H7 (cell line): ENCODE measurements at regions not wholly inside any gene's neighbourhood (a gene's known extent, or its start where the extent isn't known, plus 50 kb on each side); places are given as distances from the start of the nearest gene placed in this dataset.

ENCODE experiments used
- DNase-seq: peaks from one replicate; pipeline ENCODE4 v3.0.0; 2012
- H3K27me3 ChIP-seq: 2 replicates; pipeline ENCODE4 v1.6.0; 2011; ENCODE audit warnings: mild to moderate bottlenecking, low read length; ENCODE audit not compliant: control insufficient read depth, insufficient read depth
- H3K36me3 ChIP-seq: replicated peaks from 2 replicates; pipeline ENCODE4 v1.5.1; 2011; ENCODE audit warnings: low read length; ENCODE audit not compliant: control insufficient read depth, insufficient read depth
- H3K4me3 ChIP-seq: 2 replicates; pipeline ENCODE4 v1.5.1; 2011; ENCODE audit warnings: low read depth, mild to moderate bottlenecking, control low read depth, low read length, moderate library complexity; ENCODE audit not compliant: insufficient read depth

DNA sequence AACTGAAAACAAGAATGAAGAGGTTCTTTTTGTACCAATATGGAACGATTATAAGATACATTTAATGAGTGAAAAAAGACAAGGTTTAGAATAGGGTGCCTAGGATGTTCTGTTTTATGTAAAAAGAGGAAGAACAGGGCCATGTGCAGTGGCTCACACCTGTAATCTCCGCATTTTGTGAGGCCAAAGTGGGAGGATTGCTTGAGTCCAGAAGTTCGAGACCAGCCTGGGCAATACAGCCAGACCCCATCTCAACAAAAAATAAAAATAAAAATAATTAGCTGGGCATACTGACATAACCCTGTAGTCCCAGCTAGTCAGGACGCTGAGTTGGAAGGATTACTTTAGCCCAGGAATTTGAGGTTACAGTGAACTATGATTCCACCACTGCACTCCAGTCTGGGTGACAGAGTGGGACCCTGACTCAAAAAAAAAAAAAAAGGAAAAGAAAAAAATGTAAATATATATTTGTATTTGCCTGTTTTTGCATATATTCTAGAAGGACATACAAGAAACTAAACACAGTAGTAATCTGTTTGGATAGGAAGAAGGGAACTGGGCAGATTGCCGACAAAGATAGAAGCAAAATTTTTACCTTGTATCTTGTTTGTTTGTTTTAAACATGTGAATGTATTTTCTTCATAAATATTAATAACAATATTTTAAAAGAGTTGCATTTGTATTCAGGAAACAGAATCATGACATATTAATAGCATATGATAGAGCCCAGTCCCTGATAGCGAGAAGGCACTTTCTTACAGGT is 174.3 kb downstream of the SOX2 start:
- H3K27me3 ChIP-seq = no peaks in the 10 kb centered on the region
- H3K36me3 ChIP-seq = no peaks in the 10 kb centered on the region
- no peak overlapping the region for H3K4me3 ChIP-seq
- no peak for DNase-seq

DNA sequence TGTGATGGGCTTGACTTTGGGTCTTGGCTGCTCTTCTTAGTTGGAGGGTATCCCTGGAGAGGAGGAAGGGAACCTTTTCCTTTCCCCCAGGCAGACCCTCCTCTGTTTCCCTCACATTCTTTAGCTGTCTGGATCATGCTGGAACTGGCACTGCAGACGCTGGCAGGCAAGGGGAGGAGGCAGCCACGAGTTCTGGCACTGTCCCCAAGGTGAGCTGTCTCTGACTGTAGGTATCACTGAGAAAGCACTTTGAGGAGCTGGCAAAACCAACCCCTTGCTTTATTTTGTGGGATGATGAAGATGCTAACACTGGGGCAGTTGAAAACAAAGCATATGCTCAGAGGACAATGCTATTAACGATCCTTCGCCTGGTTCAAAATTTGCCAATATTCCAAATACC is 175.0 kb downstream of the SOX2 start:
- Histone ChIP-seq H3K36me3 (no peaks in the 10 kb centered on the region), H3K4me3 (no peak overlapping the region), H3K27me3 (no peaks in the 10 kb centered on the region)
- no peak for DNase-seq

- Histone ChIP-seq H3K36me3 (no peaks in the 10 kb centered on the region), H3K4me3 (no peak overlapping the region), H3K27me3 (no peaks in the 10 kb centered on the region)
- DNase-seq = no peak
Observed at GRCh38 chr3:181887685-181888084, 176.0 kb downstream of the SOX2 start.

GRCh38 chr3:181888234-181888633 is 176.5 kb downstream of the SOX2 start:
- no peak for DNase-seq
- H3K4me3 ChIP-seq = no peak overlapping the region

GRCh38 chr3:181892848-181893247 is 181.1 kb downstream of the SOX2 start:
- H3K4me3 ChIP-seq = no peak overlapping the region
- DNase-seq = peak; percentile 39

More at GRCh38 chr3:181888234-181888633, 176.5 kb downstream of the SOX2 start:
- H3K27me3 ChIP-seq = no peaks in the 10 kb centered on the region
- no peaks in the 10 kb centered on the region for H3K36me3 ChIP-seq

DNA sequence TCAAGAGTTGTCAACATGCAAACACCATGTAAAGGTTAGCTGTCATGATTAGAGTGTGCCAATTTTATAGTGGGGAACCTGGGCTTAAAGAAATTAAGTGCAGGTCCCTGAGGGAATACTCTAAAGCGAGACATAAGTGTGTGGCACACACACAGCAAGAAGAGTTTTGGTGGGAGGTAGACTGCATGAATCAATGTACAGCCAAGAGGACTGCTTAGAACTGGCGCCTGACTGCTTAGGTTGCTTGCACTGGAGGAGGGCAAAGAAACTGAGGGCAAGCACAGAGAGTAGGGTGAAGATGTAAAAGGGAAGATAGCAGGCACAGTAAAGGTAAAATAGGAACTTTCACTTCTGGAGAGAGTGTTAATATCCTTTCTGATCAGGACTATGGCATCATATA is 184.9 kb downstream of the SOX2 start:
- Histone ChIP-seq H3K27me3 (no peaks in the 10 kb centered on the region), H3K36me3 (no peaks in the 10 kb centered on the region), H3K4me3 (no peak overlapping the region)
- no peak for DNase-seq

More at GRCh38 chr3:181892848-181893247, 181.1 kb downstream of the SOX2 start:
- Histone ChIP-seq H3K27me3 (no peaks in the 10 kb centered on the region), H3K36me3 (no peaks in the 10 kb centered on the region)

DNA sequence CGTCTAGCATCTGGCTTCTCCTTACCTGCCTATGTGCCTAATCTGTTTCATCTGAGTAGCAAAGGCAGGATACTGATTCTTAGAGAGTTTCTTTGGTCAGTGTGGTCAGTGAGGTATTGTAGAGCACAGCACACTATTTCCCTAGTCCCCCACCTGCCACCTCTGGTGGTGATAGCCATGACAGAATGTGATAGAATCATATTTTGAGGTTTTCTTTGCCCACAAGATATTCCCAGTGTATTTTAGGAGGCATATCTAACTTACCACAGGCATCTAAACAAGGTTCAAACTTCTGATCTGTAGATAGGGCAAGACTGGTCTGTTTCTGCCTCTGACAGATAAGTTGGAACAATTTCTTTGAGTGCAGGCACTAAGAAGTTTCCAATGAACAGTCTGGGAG is 188.0 kb downstream of the SOX2 start:
- Histone ChIP-seq H3K36me3 (no peaks in the 10 kb centered on the region), H3K27me3 (no peaks in the 10 kb centered on the region), H3K4me3 (no peak overlapping the region)
- DNase-seq = no peak

- Histone ChIP-seq H3K27me3 (no peaks in the 10 kb centered on the region), H3K36me3 (no peaks in the 10 kb centered on the region), H3K4me3 (no peak overlapping the region)
- DNase-seq = no peak
Observed at GRCh38 chr3:181901626-181902025, 189.9 kb downstream of the SOX2 start.

GRCh38 chr3:181906338-181906737 is 194.6 kb downstream of the SOX2 start:
- Histone ChIP-seq H3K4me3 (no peak overlapping the region), H3K27me3 (no peaks in the 10 kb centered on the region), H3K36me3 (no peaks in the 10 kb centered on the region)
- no peak for DNase-seq

DNA sequence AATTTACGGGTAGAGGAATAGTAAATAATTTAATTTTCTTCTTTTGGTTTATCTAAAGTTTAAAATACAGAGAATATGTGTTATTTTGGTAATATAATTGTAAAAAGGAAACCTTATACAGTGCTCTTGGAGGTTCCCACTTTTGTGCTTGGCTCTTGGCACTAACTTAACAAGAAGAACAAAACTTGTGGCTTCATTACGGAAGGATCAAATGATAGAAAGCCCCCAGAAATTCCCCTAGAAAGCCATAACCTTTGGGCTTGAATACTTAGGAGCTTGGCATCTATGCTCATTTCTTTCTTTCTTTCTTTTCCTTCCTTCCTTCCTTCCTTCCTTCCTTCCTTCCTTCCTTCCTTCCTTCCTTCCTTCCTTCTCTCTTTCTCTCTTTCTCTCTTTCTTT is 197.5 kb downstream of the SOX2 start:
- no peak for DNase-seq
- no peaks in the 10 kb centered on the region for H3K27me3 ChIP-seq
- no peaks in the 10 kb centered on the region for H3K36me3 ChIP-seq
- no peak overlapping the region for H3K4me3 ChIP-seq

DNA sequence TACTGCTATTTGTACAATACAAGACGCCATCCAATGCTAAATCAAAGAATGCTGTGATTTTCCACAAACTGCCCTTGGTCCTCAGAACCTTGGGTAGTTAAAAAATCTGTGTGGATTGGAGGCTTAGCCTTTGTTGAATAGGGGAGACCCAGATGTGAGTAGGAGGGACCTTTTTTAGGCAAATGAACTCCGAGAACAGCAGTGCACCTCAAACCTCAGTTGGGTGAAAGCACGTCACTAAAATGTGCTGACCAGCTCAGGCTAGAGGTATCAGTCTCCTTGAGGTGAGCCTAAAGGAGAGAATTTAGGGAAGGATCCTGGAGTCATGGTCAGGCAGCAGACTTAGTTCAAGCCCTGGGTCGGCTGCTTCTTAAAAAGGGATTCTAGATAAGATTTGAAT is 200.7 kb downstream of the SOX2 start:
- Histone ChIP-seq H3K36me3 (no peaks in the 10 kb centered on the region), H3K4me3 (no peak overlapping the region), H3K27me3 (no peaks in the 10 kb centered on the region)
- DNase-seq = no peak

DNA sequence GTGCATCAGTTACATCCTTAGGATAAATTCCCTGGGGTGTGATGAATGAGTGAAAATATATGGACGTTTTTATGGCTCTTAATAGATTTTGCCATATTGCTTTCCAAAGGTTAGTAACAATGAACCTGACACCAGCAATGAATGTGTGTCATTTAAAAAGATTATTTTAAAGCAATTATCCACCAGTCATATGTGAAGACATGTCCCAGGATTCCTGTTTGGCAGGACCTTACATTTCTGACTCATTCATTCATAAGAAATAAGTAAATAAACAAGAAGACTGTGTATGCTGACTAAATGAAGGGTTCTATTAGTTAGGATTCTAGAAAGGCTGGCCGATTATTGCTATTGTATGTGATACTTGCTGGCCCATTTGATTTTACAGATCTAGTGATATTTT is 201.5 kb downstream of the SOX2 start:
- no peak for DNase-seq
- Histone ChIP-seq H3K36me3 (no peaks in the 10 kb centered on the region), H3K4me3 (no peak overlapping the region), H3K27me3 (no peaks in the 10 kb centered on the region)

GRCh38 chr3:181915551-181915950 is 203.8 kb downstream of the SOX2 start:
- DNase-seq = no peak
- Histone ChIP-seq H3K27me3 (no peaks in the 10 kb centered on the region), H3K36me3 (no peaks in the 10 kb centered on the region), H3K4me3 (no peak overlapping the region)

DNA sequence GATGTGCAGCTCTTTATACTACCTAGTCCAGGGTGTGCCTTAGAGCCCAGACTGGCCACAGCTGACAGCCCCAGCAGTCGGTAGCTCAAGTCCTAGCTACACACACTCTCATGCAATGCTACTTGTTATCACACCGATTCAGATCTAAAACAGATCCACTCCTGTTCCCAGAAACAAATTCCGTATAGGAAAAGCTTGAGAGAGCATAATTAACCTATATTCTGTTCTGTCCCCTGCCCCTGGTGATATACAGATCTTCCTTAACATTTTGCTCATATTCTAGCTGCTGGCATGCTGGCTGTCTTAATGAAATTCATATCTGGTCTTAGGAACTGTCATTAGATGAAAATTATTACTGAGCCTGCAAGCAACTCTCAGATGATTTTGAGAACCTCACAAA is 204.3 kb downstream of the SOX2 start:
- Histone ChIP-seq H3K36me3 (no peaks in the 10 kb centered on the region), H3K4me3 (no peak overlapping the region), H3K27me3 (no peaks in the 10 kb centered on the region)
- DNase-seq = no peak

DNA sequence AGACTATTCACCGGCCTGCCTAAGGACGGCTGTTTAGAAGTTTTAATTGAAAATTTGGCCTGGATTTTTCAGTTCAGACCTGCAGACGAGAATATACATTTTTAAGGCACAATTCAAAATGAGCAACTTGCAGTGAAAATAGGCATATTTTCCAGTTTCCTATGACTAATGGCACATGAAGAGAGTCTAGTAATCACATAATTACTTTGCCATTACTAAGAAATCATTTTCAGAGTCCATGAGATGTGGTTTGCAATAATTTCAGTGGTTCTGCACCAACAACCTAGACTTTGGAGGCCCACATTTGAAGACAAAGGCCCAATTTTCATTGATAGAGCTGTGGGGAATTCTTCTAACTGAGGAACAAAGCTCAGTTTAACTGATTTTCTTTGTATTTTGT is 205.3 kb downstream of the SOX2 start:
- no peak overlapping the region for H3K4me3 ChIP-seq
- no peak for DNase-seq
- no peaks in the 10 kb centered on the region for H3K27me3 ChIP-seq

GRCh38 chr3:181919375-181919774 is 207.7 kb downstream of the SOX2 start:
- H3K36me3 ChIP-seq = no peaks in the 10 kb centered on the region
- DNase-seq = no peak
- no peaks in the 10 kb centered on the region for H3K27me3 ChIP-seq
- no peak overlapping the region for H3K4me3 ChIP-seq

More for the DNA sequence above, 205.3 kb downstream of the SOX2 start:
- no peaks in the 10 kb centered on the region for H3K36me3 ChIP-seq
